NCI-H345 (cell line): ENCODE measurements at regions not wholly inside any gene's neighbourhood (a gene's known extent, or its start where the extent isn't known, plus 50 kb on each side); places are given as distances from the start of the nearest gene placed in this dataset.
A peak's percentile ranks its signal among the peaks of the same experiment; 100 is the strongest.

ENCODE experiments used
- DNase-seq: peaks from one replicate; lab custom pipeline; 2025; lab: John Stamatoyannopoulos, UW

- no peak for DNase-seq
These were observed 497.6 kb upstream of the CD180 start for GRCh38 chr5:67693956-67694809.

GRCh38 chr5:67686746-67687145 lies 490.1 kb upstream of the CD180 start:
- no peak for DNase-seq

- no peak for DNase-seq
These were observed 485.1 kb upstream of the CD180 start for GRCh38 chr5:67681703-67682102.

GRCh38 chr5:67680099-67680498 lies 483.5 kb upstream of the CD180 start:
- no peak for DNase-seq

GRCh38 chr5:67679184-67679841 lies 482.7 kb upstream of the CD180 start:
- no peak for DNase-seq

- no peak for DNase-seq
These were observed 482.0 kb upstream of the CD180 start for GRCh38 chr5:67678594-67678993.

- DNase-seq, result no peak
These were observed 480.9 kb upstream of the CD180 start for GRCh38 chr5:67677422-67677970.

- no peak for DNase-seq
These were observed 480.3 kb upstream of the CD180 start for GRCh38 chr5:67676863-67677262.

- no peak for DNase-seq
These were observed 477.6 kb upstream of the CD180 start for GRCh38 chr5:67674159-67674655.

- no peak for DNase-seq
These were observed 477.0 kb upstream of the CD180 start for GRCh38 chr5:67673618-67674017.

- no peak for DNase-seq
These were observed 476.6 kb upstream of the CD180 start for GRCh38 chr5:67673180-67673579.

GRCh38 chr5:67672636-67673035 lies 476.0 kb upstream of the CD180 start:
- DNase-seq, result no peak

GRCh38 chr5:67669916-67670315 lies 473.3 kb upstream of the CD180 start:
- no peak for DNase-seq

- no peak for DNase-seq
These were observed 463.6 kb upstream of the CD180 start for GRCh38 chr5:67660149-67660548.

- DNase-seq, result no peak
These were observed 462.7 kb upstream of the CD180 start for GRCh38 chr5:67659288-67659687.

GRCh38 chr5:67657055-67657454 lies 460.5 kb upstream of the CD180 start:
- DNase-seq, result no peak

- no peak for DNase-seq
These were observed 455.6 kb upstream of the CD180 start for GRCh38 chr5:67652201-67652600.

- DNase-seq, result no peak
These were observed 454.6 kb upstream of the CD180 start for GRCh38 chr5:67651180-67651579.

- DNase-seq, result peak; percentile 83
These were observed 451.6 kb upstream of the CD180 start for GRCh38 chr5:67648201-67648671.

GRCh38 chr5:67647772-67648171 lies 451.2 kb upstream of the CD180 start:
- DNase-seq, result no peak

GRCh38 chr5:67644221-67644920 lies 447.8 kb upstream of the CD180 start:
- DNase-seq, result no peak

GRCh38 chr5:67643536-67643935 lies 446.9 kb upstream of the CD180 start:
- DNase-seq, result no peak
